HepG2 (cell line): ENCODE measurements at regions not wholly inside any gene's neighbourhood (a gene's known extent, or its start where the extent isn't known, plus 50 kb on each side); places are given as distances from the start of the nearest gene placed in this dataset.

Experiments used
- ATAC-seq: fragments of 200-7000 bp; cut with Tn5 transposase; 3 replicates; pipeline ENCODE4 v1.9.1; 2020; ENCODE audit warnings: mild to moderate bottlenecking, moderate library complexity
- BruUV-seq: library from RNA; stranded (reverse); fragments of 400-500 nt; replicated peaks from 2 replicates; lab custom pipeline; 2021; lab: Mats Ljungman, UMichigan
- CTCF ChIA-PET: fragments of 300-600 bp; formaldehyde crosslinking; extraction: SDS; loops from one replicate; lab custom pipeline; 2021; ENCODE audit warnings: low total read pairs, inconsistent platforms, low intra/inter-chr PET ratio; lab: Yijun Ruan, JAX
- POLR2A ChIA-PET: fragments of 350-600 bp; sonication (Branson Sonifier 250); formaldehyde crosslinking; loops from one replicate; lab custom pipeline; 2020; ENCODE audit warnings: antibody characterized with exemption, inconsistent platforms; lab: Yijun Ruan, JAX
- DNase-seq: peaks from one replicate; pipeline ENCODE4 v3.0.0-alpha.2; 2015; ENCODE audit warnings: low spot score
- FAIRE-seq: peaks from 3 replicates; lab custom pipeline; 2011; peaks lifted over from hg19 to GRCh38; lab: Jason Lieb, UNC
- H2AFZ ChIP-seq: one replicate; pipeline ENCODE4 v1.6.1; 2011; ENCODE audit warnings: low read length, inconsistent platforms
- H3K27ac ChIP-seq: fragments of 300-600 bp; 3 replicates; pipeline ENCODE4 v1.8.0; 2011; ENCODE audit warnings: mixed run types, mild to moderate bottlenecking, mixed read lengths, low read length, inconsistent platforms; ENCODE audit not compliant: insufficient read depth; ENCODE audit errors: extremely low read length
- H3K27me3 ChIP-seq, 2 experiments: fragments of 200-600 bp in 1 of 2; 2 replicates in 1 of 2; 3 replicates in 1 of 2; pipeline versions ENCODE4 v1.6.0 to v1.8.0; 2011; ENCODE audit warnings: low read length in 2 of 2, mild to moderate bottlenecking in 2 of 2, moderate library complexity in 2 of 2, inconsistent platforms in 1 of 2; ENCODE audit not compliant: insufficient read depth in 2 of 2, control insufficient read depth in 1 of 2
- H3K36me3 ChIP-seq, 2 experiments: fragments of 200-600 bp in 1 of 2; replicated peaks in 1 of 2; 2 replicates in 1 of 2; 3 replicates in 1 of 2; pipeline versions ENCODE4 v1.5.1 to v1.8.0; 2011; ENCODE audit warnings: low read length in 2 of 2, inconsistent platforms in 1 of 2; ENCODE audit not compliant: insufficient read depth in 2 of 2, control insufficient read depth in 1 of 2
- H3K4me1 ChIP-seq: 2 replicates; pipeline ENCODE4 v1.5.1; 2012; ENCODE audit warnings: low read length, inconsistent platforms; ENCODE audit not compliant: insufficient read depth
- H3K4me2 ChIP-seq: 2 replicates; pipeline ENCODE4 v1.6.0; 2011; ENCODE audit warnings: low read depth, low read length, inconsistent platforms
- H3K4me3 ChIP-seq, 3 experiments: fragments of 200-600 bp in 1 of 3; sonication (generic), shearing (Covaris generic) in 1 of 3; replicated peaks in 1 of 3; 2 replicates each; pipeline ENCODE4 v1.5.1; 2011 to 2016; ENCODE audit warnings: low read length in 3 of 3, inconsistent platforms in 2 of 3, low read depth in 2 of 3, mild to moderate bottlenecking in 2 of 3, control low read depth in 1 of 3, mixed read lengths in 1 of 3; ENCODE audit not compliant: insufficient read depth in 1 of 3
- H3K79me2 ChIP-seq: one replicate; pipeline ENCODE4 v1.6.1; 2011; ENCODE audit warnings: low read length, inconsistent platforms; ENCODE audit not compliant: insufficient read depth
- H3K9ac ChIP-seq: 2 replicates; pipeline ENCODE4 v1.6.0; 2011; ENCODE audit warnings: mild to moderate bottlenecking, low read depth, low read length, inconsistent platforms; ENCODE audit not compliant: insufficient read depth
- H3K9me3 ChIP-seq: 2 replicates; pipeline ENCODE4 v1.5.1; 2012; ENCODE audit warnings: mild to moderate bottlenecking, low read length
- H4K20me1 ChIP-seq: 2 replicates; pipeline ENCODE4 v1.6.0; 2011; ENCODE audit warnings: inconsistent platforms, mild to moderate bottlenecking, low read length, moderate library complexity; ENCODE audit not compliant: insufficient read depth
- ARNT ChIP-seq: fragments of 450-650 bp; IDR thresholded peaks from 2 replicates; pipeline ENCODE4 v1.6.1; 2017
- CAMTA2 ChIP-seq: sonication (generic); formaldehyde crosslinking; IDR thresholded peaks from 2 replicates; pipeline ENCODE4 v1.4.0; 2020; ENCODE audit warnings: mild to moderate bottlenecking, missing genetic modification reagents, borderline replicate concordance
- CENPX ChIP-seq: sonication (generic); formaldehyde crosslinking; IDR thresholded peaks from 2 replicates; pipeline ENCODE4 v1.9.0; 2021; ENCODE audit warnings: mild to moderate bottlenecking, missing genetic modification reagents, moderate library complexity
- EZH2 ChIP-seq: conservative IDR thresholded peaks from 2 replicates; pipeline ENCODE4 v1.6.1; 2012; ENCODE audit warnings: mild to moderate bottlenecking, low read depth, low read length, moderate library complexity
- HNRNPH1 ChIP-seq: fragments of 200-400 bp; formaldehyde crosslinking; optimal IDR thresholded peaks from 2 replicates; pipeline ENCODE3; 2017; ENCODE audit warnings: mild to moderate bottlenecking, low read depth, low read length
- KDM4B ChIP-seq: sonication (generic); formaldehyde crosslinking; IDR thresholded peaks from 2 replicates; pipeline ENCODE4 v1.4.0; 2020; ENCODE audit warnings: missing genetic modification reagents
- KMT2B ChIP-seq: IDR thresholded peaks from 2 replicates; pipeline ENCODE4 v1.6.1; 2016; ENCODE audit warnings: missing genetic modification reagents, missing compliant biosample characterization
- PAF1 ChIP-seq: IDR thresholded peaks from 2 replicates; pipeline ENCODE4 v1.6.1; 2016; ENCODE audit warnings: missing genetic modification reagents, missing compliant biosample characterization
- SIX4 ChIP-seq: sonication (generic); formaldehyde crosslinking; IDR thresholded peaks from 2 replicates; pipeline ENCODE4 v1.4.0; 2020; ENCODE audit warnings: missing genetic modification reagents
- TCF7L2 ChIP-seq: IDR thresholded peaks from 2 replicates; pipeline ENCODE4 v1.6.1; 2011; ENCODE audit warnings: mild to moderate bottlenecking, low read depth, low read length, moderate library complexity
- TMF1 ChIP-seq: sonication (generic); formaldehyde crosslinking; IDR thresholded peaks from 2 replicates; pipeline ENCODE4 v1.8.1; 2022; ENCODE audit warnings: low read depth, missing genetic modification reagents
- WIZ ChIP-seq: sonication (generic); formaldehyde crosslinking; IDR thresholded peaks from 2 replicates; pipeline ENCODE4 v1.5.1; 2020; ENCODE audit warnings: mild to moderate bottlenecking, missing genetic modification reagents
- ZNF441 ChIP-seq: sonication (generic); formaldehyde crosslinking; IDR thresholded peaks from 2 replicates; pipeline ENCODE4 v1.7.0; 2021; ENCODE audit warnings: missing genetic modification reagents, borderline replicate concordance
- ZNF446 ChIP-seq: sonication (generic); formaldehyde crosslinking; IDR thresholded peaks from 2 replicates; pipeline ENCODE4 v1.5.0; 2020; ENCODE audit warnings: mild to moderate bottlenecking, missing genetic modification reagents
- ZNF484 ChIP-seq: sonication (generic); formaldehyde crosslinking; IDR thresholded peaks from 2 replicates; pipeline ENCODE4 v1.5.1; 2020; ENCODE audit warnings: mild to moderate bottlenecking, low read depth, missing genetic modification reagents, borderline replicate concordance
- ZNF569 ChIP-seq: sonication (generic); formaldehyde crosslinking; IDR thresholded peaks from 2 replicates; pipeline ENCODE4 v1.5.0; 2020; ENCODE audit warnings: mild to moderate bottlenecking, missing genetic modification reagents, moderate library complexity, borderline replicate concordance
- WGBS: methylation state at CpG from one replicate; pipeline ENCODE4 v1.1.6; 2017; ENCODE audit warnings: low lambda C conversion rate; 5-methylcytosine and 5-hydroxymethylcytosine counted together
- in situ Hi-C: cut with HindIII; loops from 2 replicates; pipeline ENCODE4 v1.10.0; 2017; ENCODE audit warnings: low pct_unique_long_range_greater_than_20kb; ENCODE audit not compliant: extremely low pct_ligation_motif_present
- intact Hi-C: fragments of 100-400 bp; cut with micrococcal nuclease; formaldehyde crosslinking; loops from one replicate; pipeline ENCODE4 v1.10.0; 2022; ENCODE audit not compliant: unreplicated experiment
- TF ChIP-seq, protein P1 (sequence below): fragments of 450-650 bp; IDR thresholded peaks from 2 replicates; pipeline ENCODE4 v1.6.1; 2017
- TF ChIP-seq, protein P2 (sequence below): sonication (generic); formaldehyde crosslinking; IDR thresholded peaks from 2 replicates; pipeline ENCODE4 v1.4.0; 2020; ENCODE audit warnings: missing genetic modification reagents

DNA sequence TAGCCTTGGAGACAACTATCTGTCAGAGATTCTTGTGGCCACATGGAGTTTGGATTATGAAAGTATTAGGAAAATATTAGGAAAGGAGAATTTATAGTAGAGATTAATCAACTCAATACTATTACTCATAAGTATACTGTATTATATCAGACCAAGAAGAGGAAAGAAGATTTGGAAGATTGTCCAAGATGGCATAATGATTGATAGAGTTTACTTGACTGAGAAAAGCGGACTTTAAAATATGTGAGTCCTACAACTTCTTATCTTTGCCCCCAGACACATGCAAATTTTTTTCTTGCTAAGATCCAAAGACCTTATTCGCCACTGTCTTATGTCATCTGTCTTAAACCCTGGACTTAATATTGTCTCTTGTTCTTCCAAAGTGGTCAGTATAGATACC lies 54.8 kb upstream of the SHISA3 start (continued):
- TF ChIP-seq HNRNPH1 (no peak), CAMTA2 (CRISPR knock-in tag) (no peak), KDM4B (CRISPR knock-in tag) (no peak), WIZ (CRISPR knock-in tag) (no peak), SIX4 (CRISPR knock-in tag) (no peak), ZNF441 (CRISPR knock-in tag) (no peak), ZNF446 (CRISPR knock-in tag) (no peak), CENPX (CRISPR knock-in tag) (no peak), KMT2B (no peak)
- TF ChIP-seq, protein P1, sequence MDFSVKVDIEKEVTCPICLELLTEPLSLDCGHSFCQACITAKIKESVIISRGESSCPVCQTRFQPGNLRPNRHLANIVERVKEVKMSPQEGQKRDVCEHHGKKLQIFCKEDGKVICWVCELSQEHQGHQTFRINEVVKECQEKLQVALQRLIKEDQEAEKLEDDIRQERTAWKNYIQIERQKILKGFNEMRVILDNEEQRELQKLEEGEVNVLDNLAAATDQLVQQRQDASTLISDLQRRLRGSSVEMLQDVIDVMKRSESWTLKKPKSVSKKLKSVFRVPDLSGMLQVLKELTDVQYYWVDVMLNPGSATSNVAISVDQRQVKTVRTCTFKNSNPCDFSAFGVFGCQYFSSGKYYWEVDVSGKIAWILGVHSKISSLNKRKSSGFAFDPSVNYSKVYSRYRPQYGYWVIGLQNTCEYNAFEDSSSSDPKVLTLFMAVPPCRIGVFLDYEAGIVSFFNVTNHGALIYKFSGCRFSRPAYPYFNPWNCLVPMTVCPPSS, result no peak
- TF ChIP-seq, protein P2, sequence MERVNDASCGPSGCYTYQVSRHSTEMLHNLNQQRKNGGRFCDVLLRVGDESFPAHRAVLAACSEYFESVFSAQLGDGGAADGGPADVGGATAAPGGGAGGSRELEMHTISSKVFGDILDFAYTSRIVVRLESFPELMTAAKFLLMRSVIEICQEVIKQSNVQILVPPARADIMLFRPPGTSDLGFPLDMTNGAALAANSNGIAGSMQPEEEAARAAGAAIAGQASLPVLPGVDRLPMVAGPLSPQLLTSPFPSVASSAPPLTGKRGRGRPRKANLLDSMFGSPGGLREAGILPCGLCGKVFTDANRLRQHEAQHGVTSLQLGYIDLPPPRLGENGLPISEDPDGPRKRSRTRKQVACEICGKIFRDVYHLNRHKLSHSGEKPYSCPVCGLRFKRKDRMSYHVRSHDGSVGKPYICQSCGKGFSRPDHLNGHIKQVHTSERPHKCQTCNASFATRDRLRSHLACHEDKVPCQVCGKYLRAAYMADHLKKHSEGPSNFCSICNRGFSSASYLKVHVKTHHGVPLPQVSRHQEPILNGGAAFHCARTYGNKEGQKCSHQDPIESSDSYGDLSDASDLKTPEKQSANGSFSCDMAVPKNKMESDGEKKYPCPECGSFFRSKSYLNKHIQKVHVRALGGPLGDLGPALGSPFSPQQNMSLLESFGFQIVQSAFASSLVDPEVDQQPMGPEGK, result no peak

DNA sequence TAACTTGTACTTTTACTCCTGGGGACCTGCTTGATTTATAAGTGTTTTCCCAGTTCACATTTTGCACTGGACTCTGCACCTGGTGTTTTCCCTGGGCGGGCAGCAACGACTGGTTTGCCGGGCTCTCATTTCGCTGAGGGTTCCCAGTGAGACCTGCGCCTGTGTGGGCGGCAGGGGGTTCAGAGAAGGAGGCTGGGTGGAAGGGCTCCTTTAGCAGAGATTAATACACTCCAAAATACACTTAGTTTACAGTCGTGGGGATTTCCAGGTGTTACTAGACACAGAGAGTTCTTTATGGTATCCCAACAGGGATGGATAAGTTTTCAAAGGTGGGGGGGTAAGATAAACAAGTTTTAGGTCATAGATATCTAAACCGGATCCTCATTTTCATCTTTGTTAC lies 53.0 kb upstream of the SHISA3 start:
- H3K27me3 ChIP-seq, result peaks cover 0 to 14% of the 10 kb centered on the region in 2 experiments; a peak in 2 of 5 replicates
- in situ Hi-C loops, result no loop called here

More for the DNA sequence above, 53.0 kb upstream of the SHISA3 start:
- TF ChIP-seq TCF7L2 (no peak), PAF1 (CRISPR knock-in tag) (no peak), TMF1 (no peak), ZNF484 (CRISPR knock-in tag) (no peak), EZH2 (no peak), ZNF569 (CRISPR knock-in tag) (no peak), ARNT (no peak)
- no peak overlapping the region for H2AFZ ChIP-seq
- WGBS, result 11% methylated on average over 8 of the region's 8 CpGs
- no peaks in the 10 kb centered on the region for H3K4me1 ChIP-seq
- FAIRE-seq, result no peak
- no peak overlapping the region for H3K4me2 ChIP-seq
- no peaks in the 10 kb centered on the region for H3K9me3 ChIP-seq
- ATAC-seq, result peak; percentile 35; the same call in 1 of the 3 replicates
- no peaks in the 10 kb centered on the region for H4K20me1 ChIP-seq
- H3K9ac ChIP-seq, result no peak overlapping the region
- POLR2A ChIA-PET, result no interaction called here
- intact Hi-C loops, result no loop called here
- no peaks in the 10 kb centered on the region for H3K79me2 ChIP-seq
- CTCF ChIA-PET, result no interaction called here
- no peaks in the 10 kb centered on the region for H3K36me3 ChIP-seq
- BruUV-seq, result no TSS peak
- no peak overlapping the region for H3K27ac ChIP-seq
- no peak for DNase-seq
- H3K4me3 ChIP-seq, result no peak overlapping the region
